Epithelial cell of esophagus (primary cell): ENCODE measurements at regions not wholly inside any gene's neighbourhood (a gene's known extent, or its start where the extent isn't known, plus 50 kb on each side); places are given as distances from the start of the nearest gene placed in this dataset.
"Not testable (repeated sequence)": the region's sequence is repeated elsewhere in the genome, so short reads cannot be mapped to it uniquely, and the experiment has no call there.

Source experiments
- DNase-seq: peaks from one replicate; pipeline ENCODE4 v3.0.0; 2010; ENCODE audit warnings: low read depth
- H3K4me3 ChIP-seq: 2 replicates; pipeline ENCODE4 v1.5.1; 2011; ENCODE audit warnings: mild to moderate bottlenecking, low read length, control low read depth
- CTCF ChIP-seq: IDR thresholded peaks from 2 replicates; pipeline ENCODE4 v1.5.1; 2011; ENCODE audit warnings: low read depth, mild to moderate bottlenecking, low read length, control low read depth, inconsistent platforms; ENCODE audit not compliant: insufficient read depth; ENCODE audit errors: missing control alignments

GRCh38 chr9:30060976-30061375 is 2323.5 kb upstream of the ACO1 start:
- TF ChIP-seq CTCF = no peak
- H3K4me3 ChIP-seq = no peak overlapping the region
- no peak for DNase-seq

- no peak for DNase-seq
- no peak for TF ChIP-seq CTCF
- H3K4me3 ChIP-seq = no peak overlapping the region
Observed at GRCh38 chr9:30065888-30066287, 2318.6 kb upstream of the ACO1 start.

- DNase-seq, H3K4me3 ChIP-seq: not testable (repeated sequence)
Observed at GRCh38 chr9:30069236-30069635, 2315.2 kb upstream of the ACO1 start.

- DNase-seq = no peak
- TF ChIP-seq CTCF = no peak
- no peak overlapping the region for H3K4me3 ChIP-seq
Observed at GRCh38 chr9:30075022-30075421, 2309.4 kb upstream of the ACO1 start.

GRCh38 chr9:30075451-30076199 is 2308.8 kb upstream of the ACO1 start:
- DNase-seq = peak; percentile 74
- H3K4me3 ChIP-seq = no peak overlapping the region
- no peak for TF ChIP-seq CTCF

- no peak for TF ChIP-seq CTCF
- H3K4me3 ChIP-seq = no peak overlapping the region
- DNase-seq = no peak
Observed at GRCh38 chr9:30078195-30078594, 2306.2 kb upstream of the ACO1 start.

GRCh38 chr9:30089428-30089827 is 2295.0 kb upstream of the ACO1 start:
- no peak for DNase-seq
- no peak overlapping the region for H3K4me3 ChIP-seq
- no peak for TF ChIP-seq CTCF
